Natural killer cell treated with Interleukin-12 subunit alpha and Interleukin-12 subunit beta and Interleukin-15 and Interleukin-18, amount 100 ng/mL, for 72 hours (primary cell): ENCODE measurements at regions not wholly inside any gene's neighbourhood (a gene's known extent, or its start where the extent isn't known, plus 50 kb on each side); places are given as distances from the start of the nearest gene placed in this dataset.

Experiments
- ATAC-seq, 2 donors: fragments of 150-1000 bp; cut with Tn5 transposase in 1 of 2; sonication (Bioruptor Pico), chemical (Tn5 transposase) in 1 of 2; 2 replicates each; pipeline ENCODE4 v1.10.0; 2021
- DNase-seq: peaks from one replicate; pipeline ENCODE4 v3.0.0; 2022; ENCODE audit warnings: low spot score
- H3K27ac Mint-ChIP-seq, 2 donors: 1 replicate in 1 of 2; 2 replicates in 1 of 2; pipeline ENCODE4 v1.8.0; 2022; ENCODE audit warnings: mixed read lengths in 2 of 2, mild to moderate bottlenecking in 1 of 2, moderate library complexity in 1 of 2
- H3K27me3 Mint-ChIP-seq, 2 donors: 1 replicate in 1 of 2; 2 replicates in 1 of 2; pipeline ENCODE4 v1.8.0; 2022; ENCODE audit warnings: mixed read lengths in 2 of 2
- H3K36me3 Mint-ChIP-seq: one replicate; pipeline ENCODE4 v1.8.0; 2022; ENCODE audit warnings: mixed read lengths
- H3K4me1 Mint-ChIP-seq, 2 donors: 1 replicate in 1 of 2; 2 replicates in 1 of 2; pipeline ENCODE4 v1.8.0; 2022; ENCODE audit warnings: low read depth in 2 of 2, mixed read lengths in 2 of 2, mild to moderate bottlenecking in 1 of 2
- H3K4me3 Mint-ChIP-seq: one replicate; pipeline ENCODE4 v1.8.0; 2022; ENCODE audit warnings: mixed read lengths
- H3K9me3 Mint-ChIP-seq: 2 replicates; pipeline ENCODE4 v1.8.0; 2022; ENCODE audit warnings: mixed read lengths

GRCh38 chr22:47445212-47445611, 682.8 kb downstream of the TBC1D22A start:
- H3K4me1 Mint-ChIP-seq, result no peaks in the 10 kb centered on the region
- H3K27me3 Mint-ChIP-seq, result peaks cover 8 to 10% of the 10 kb centered on the region in 2 donors
- H3K4me3 Mint-ChIP-seq, result no peak overlapping the region
- no peak for DNase-seq
- no peaks in the 10 kb centered on the region for H3K36me3 Mint-ChIP-seq
- H3K27ac Mint-ChIP-seq, result no peak overlapping the region
- H3K9me3 Mint-ChIP-seq, result peaks cover 4% of the 10 kb centered on the region
- no peak for ATAC-seq

- no peak overlapping the region for H3K4me3 Mint-ChIP-seq
- no peak for DNase-seq
- peaks cover 4% of the 10 kb centered on the region for H3K9me3 Mint-ChIP-seq
- H3K27me3 Mint-ChIP-seq, result peaks cover 8 to 10% of the 10 kb centered on the region in 2 donors
- H3K36me3 Mint-ChIP-seq, result no peaks in the 10 kb centered on the region
- no peak for ATAC-seq
- H3K27ac Mint-ChIP-seq, result no peak overlapping the region
- H3K4me1 Mint-ChIP-seq, result no peaks in the 10 kb centered on the region
Measured at GRCh38 chr22:47444746-47445065, 682.3 kb downstream of the TBC1D22A start.

GRCh38 chr22:47443836-47444745, 681.6 kb downstream of the TBC1D22A start:
- ATAC-seq (no peak), DNase-seq (no peak)
- Mint-ChIP-seq H3K36me3 (no peaks in the 10 kb centered on the region), H3K4me3 (no peak overlapping the region), H3K4me1 (no peaks in the 10 kb centered on the region), H3K27me3 (peaks cover 8 to 10% of the 10 kb centered on the region in 2 donors), H3K9me3 (peaks cover 4% of the 10 kb centered on the region), H3K27ac (no peak overlapping the region)

- no peaks in the 10 kb centered on the region for H3K4me1 Mint-ChIP-seq
- no peak overlapping the region for H3K27ac Mint-ChIP-seq
- peaks cover 8 to 10% of the 10 kb centered on the region in 2 donors for H3K27me3 Mint-ChIP-seq
- no peak for ATAC-seq
- H3K9me3 Mint-ChIP-seq, result peaks cover 4% of the 10 kb centered on the region
- H3K4me3 Mint-ChIP-seq, result no peak overlapping the region
- H3K36me3 Mint-ChIP-seq, result no peaks in the 10 kb centered on the region
- DNase-seq, result no peak
Measured at GRCh38 chr22:47442821-47443220, 680.4 kb downstream of the TBC1D22A start.

GRCh38 chr22:47439643-47440265, 677.3 kb downstream of the TBC1D22A start:
- H3K4me1 Mint-ChIP-seq, result no peaks in the 10 kb centered on the region
- peaks cover 4% of the 10 kb centered on the region for H3K9me3 Mint-ChIP-seq
- no peak for DNase-seq
- no peak for ATAC-seq
- H3K4me3 Mint-ChIP-seq, result no peak overlapping the region
- H3K36me3 Mint-ChIP-seq, result no peaks in the 10 kb centered on the region
- peaks cover 7 to 11% of the 10 kb centered on the region in 2 donors for H3K27me3 Mint-ChIP-seq
- no peak overlapping the region for H3K27ac Mint-ChIP-seq

GRCh38 chr22:47437636-47438035, 675.2 kb downstream of the TBC1D22A start:
- DNase-seq, result no peak
- peaks cover 10 to 11% of the 10 kb centered on the region in 2 donors for H3K27me3 Mint-ChIP-seq
- H3K36me3 Mint-ChIP-seq, result no peaks in the 10 kb centered on the region
- no peak for ATAC-seq
- H3K4me3 Mint-ChIP-seq, result no peak overlapping the region
- H3K27ac Mint-ChIP-seq, result no peak overlapping the region
- H3K4me1 Mint-ChIP-seq, result no peaks in the 10 kb centered on the region
- H3K9me3 Mint-ChIP-seq, result peaks cover 4% of the 10 kb centered on the region

- ATAC-seq (no peak), DNase-seq (no peak)
- peaks cover 7 to 11% of the 10 kb centered on the region in 2 donors for H3K27me3 Mint-ChIP-seq
- H3K4me3 Mint-ChIP-seq, result no peak overlapping the region
- H3K4me1 Mint-ChIP-seq, result no peaks in the 10 kb centered on the region
- H3K36me3 Mint-ChIP-seq, result no peaks in the 10 kb centered on the region
- peaks cover 4% of the 10 kb centered on the region for H3K9me3 Mint-ChIP-seq
- H3K27ac Mint-ChIP-seq, result no peak overlapping the region
Measured at GRCh38 chr22:47437110-47437509, 674.7 kb downstream of the TBC1D22A start.

- no peaks in the 10 kb centered on the region for H3K4me1 Mint-ChIP-seq
- H3K4me3 Mint-ChIP-seq, result no peak overlapping the region
- H3K36me3 Mint-ChIP-seq, result no peaks in the 10 kb centered on the region
- H3K9me3 Mint-ChIP-seq, result no peaks in the 10 kb centered on the region
- peaks cover 7 to 11% of the 10 kb centered on the region in 2 donors for H3K27me3 Mint-ChIP-seq
- ATAC-seq (no peak), DNase-seq (no peak)
- H3K27ac Mint-ChIP-seq, result no peak overlapping the region
Measured at GRCh38 chr22:47435826-47436225, 673.4 kb downstream of the TBC1D22A start.

- Mint-ChIP-seq H3K27me3 (peaks cover 7 to 11% of the 10 kb centered on the region in 2 donors), H3K27ac (no peak overlapping the region), H3K36me3 (no peaks in the 10 kb centered on the region), H3K4me1 (no peaks in the 10 kb centered on the region), H3K9me3 (no peaks in the 10 kb centered on the region), H3K4me3 (no peak overlapping the region)
- no peak for ATAC-seq
- DNase-seq, result no peak
Measured at GRCh38 chr22:47435204-47435487, 672.7 kb downstream of the TBC1D22A start.

GRCh38 chr22:47434336-47435203, 672.1 kb downstream of the TBC1D22A start:
- DNase-seq (no peak), ATAC-seq (no peak)
- Mint-ChIP-seq H3K27me3 (peaks cover 9 to 13% of the 10 kb centered on the region in 2 donors), H3K9me3 (no peaks in the 10 kb centered on the region), H3K27ac (no peak overlapping the region), H3K4me3 (no peak overlapping the region), H3K36me3 (no peaks in the 10 kb centered on the region), H3K4me1 (no peaks in the 10 kb centered on the region)

- H3K36me3 Mint-ChIP-seq, result no peaks in the 10 kb centered on the region
- H3K27ac Mint-ChIP-seq, result no peak overlapping the region
- H3K27me3 Mint-ChIP-seq, result peaks cover 14 to 21% of the 10 kb centered on the region in 2 donors
- no peaks in the 10 kb centered on the region for H3K4me1 Mint-ChIP-seq
- DNase-seq (no peak), ATAC-seq (no peak)
- no peaks in the 10 kb centered on the region for H3K9me3 Mint-ChIP-seq
- H3K4me3 Mint-ChIP-seq, result no peak overlapping the region
Measured at GRCh38 chr22:47433627-47434026, 671.2 kb downstream of the TBC1D22A start.

- Mint-ChIP-seq H3K4me3 (no peak overlapping the region), H3K27me3 (peaks cover 22 to 31% of the 10 kb centered on the region in 2 donors), H3K36me3 (no peaks in the 10 kb centered on the region), H3K9me3 (no peaks in the 10 kb centered on the region), H3K27ac (no peak overlapping the region), H3K4me1 (no peaks in the 10 kb centered on the region)
- DNase-seq, result no peak
- ATAC-seq, result no peak
Measured at GRCh38 chr22:47432683-47433082, 670.2 kb downstream of the TBC1D22A start.

GRCh38 chr22:47423861-47424820, 661.7 kb downstream of the TBC1D22A start:
- H3K36me3 Mint-ChIP-seq, result no peaks in the 10 kb centered on the region
- DNase-seq (no peak), ATAC-seq (peak in 1 of 2 donors; percentile 24)
- no peaks in the 10 kb centered on the region for H3K4me1 Mint-ChIP-seq
- H3K27ac Mint-ChIP-seq, result no peak overlapping the region
- H3K9me3 Mint-ChIP-seq, result no peaks in the 10 kb centered on the region
- peaks cover 32 to 65% of the 10 kb centered on the region in 2 donors for H3K27me3 Mint-ChIP-seq
- H3K4me3 Mint-ChIP-seq, result no peak overlapping the region
